CD4-positive, alpha-beta memory T cell (primary cell): ENCODE measurements at regions not wholly inside any gene's neighbourhood (a gene's known extent, or its start where the extent isn't known, plus 50 kb on each side); places are given as distances from the start of the nearest gene placed in this dataset.

ENCODE experiments used
- CTCF ChIA-PET: fragments of 350-600 bp; sonication (Branson Sonifier 250); formaldehyde crosslinking; loops from one replicate; lab custom pipeline; 2021; ENCODE audit warnings: inconsistent platforms; ENCODE audit not compliant: partially characterized antibody; lab: Charles Lee
- POLR2A ChIA-PET: fragments of 350-600 bp; sonication (Branson Sonifier 250); formaldehyde crosslinking; loops from one replicate; lab custom pipeline; 2021; ENCODE audit not compliant: partially characterized antibody; lab: Charles Lee
- DNase-seq, 5 donors: peaks; one replicate each; pipeline versions ENCODE4 v3.0.0 to v3.0.0-alpha.2; 2020 to 2022; ENCODE audit warnings: mixed read lengths in 1 of 5
- H3K27ac ChIP-seq: one replicate; pipeline ENCODE4 v1.7.0; 2013; ENCODE audit warnings: low read depth, low read length
- H3K27me3 ChIP-seq: 2 replicates; pipeline ENCODE4 v1.7.0; 2013; ENCODE audit warnings: mild to moderate bottlenecking, low read length, moderate library complexity; ENCODE audit not compliant: insufficient read depth
- H3K36me3 ChIP-seq: 2 replicates; pipeline ENCODE4 v1.7.0; 2013; ENCODE audit warnings: mild to moderate bottlenecking, low read length, moderate library complexity; ENCODE audit not compliant: insufficient read depth
- H3K4me1 ChIP-seq: 2 replicates; pipeline ENCODE4 v1.7.0; 2013; ENCODE audit warnings: mild to moderate bottlenecking, low read length, moderate library complexity; ENCODE audit not compliant: insufficient read depth
- H3K4me3 ChIP-seq, 2 donors: one replicate each; pipeline ENCODE4 v1.7.0; 2013; ENCODE audit warnings: low read length in 2 of 2, mild to moderate bottlenecking in 1 of 2
- H3K9me3 ChIP-seq, 2 donors: one replicate each; pipeline ENCODE4 v1.7.0; 2013; ENCODE audit warnings: low read length in 2 of 2, control low read depth in 1 of 2; ENCODE audit not compliant: control insufficient read depth in 1 of 2
- H3K27ac Mint-ChIP-seq, 7 donors: one replicate each; pipeline ENCODE4 v1.8.0; 2020 to 2021; ENCODE audit warnings: mixed read lengths in 7 of 7, mild to moderate bottlenecking in 6 of 7, inconsistent platforms in 3 of 7, moderate library complexity in 3 of 7
- H3K27me3 Mint-ChIP-seq, 2 donors: one replicate each; pipeline ENCODE4 v1.8.0; 2020 to 2021; ENCODE audit warnings: mixed read lengths in 2 of 2
- H3K36me3 Mint-ChIP-seq, 2 donors: one replicate each; pipeline ENCODE4 v1.8.0; 2020 to 2021; ENCODE audit warnings: mixed read lengths in 2 of 2, inconsistent platforms in 1 of 2, mild to moderate bottlenecking in 1 of 2
- H3K4me1 Mint-ChIP-seq, 4 donors: one replicate each; pipeline ENCODE4 v1.8.0; 2020 to 2021; ENCODE audit warnings: mixed read lengths in 4 of 4, mild to moderate bottlenecking in 1 of 4
- H3K4me3 Mint-ChIP-seq, 8 donors: one replicate each; pipeline ENCODE4 v1.8.0; 2020 to 2021; ENCODE audit warnings: mixed read lengths in 8 of 8, mild to moderate bottlenecking in 7 of 8, moderate library complexity in 6 of 8, inconsistent platforms in 3 of 8
- H3K9me3 Mint-ChIP-seq, 8 donors: one replicate each; pipeline ENCODE4 v1.8.0; 2020 to 2021; ENCODE audit warnings: mixed read lengths in 8 of 8, mild to moderate bottlenecking in 5 of 8, inconsistent platforms in 3 of 8, moderate library complexity in 1 of 8
- intact Hi-C: fragments of 100-400 bp; cut with micrococcal nuclease; formaldehyde crosslinking; loops from one replicate; pipeline ENCODE4 v1.15.1; 2023

DNA sequence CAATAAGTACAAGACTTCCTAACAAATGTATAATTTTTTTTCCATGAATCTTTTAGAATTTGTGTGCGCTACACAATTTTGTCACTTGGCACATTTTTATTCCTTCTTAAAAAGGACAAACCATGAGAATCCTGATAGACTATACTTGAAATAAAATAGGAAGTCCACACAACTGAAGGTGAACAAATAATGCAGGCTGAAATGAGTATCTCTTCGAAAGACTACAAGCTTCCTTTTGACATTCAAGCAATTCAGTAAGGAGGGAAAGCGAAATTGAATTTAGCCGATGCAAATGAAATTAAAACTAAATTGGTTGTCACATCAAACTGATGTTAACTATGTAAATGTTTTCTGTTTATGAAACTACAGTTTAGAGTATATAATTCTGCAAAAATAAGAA is 374.4 kb upstream of the CCNH start:
- no peak overlapping the region for H3K4me3 ChIP-seq
- peaks cover 5 to 12% of the 10 kb centered on the region in 2 donors for H3K27me3 Mint-ChIP-seq
- no peak overlapping the region for H3K27ac ChIP-seq
- no peak overlapping the region for H3K4me3 Mint-ChIP-seq
- ChIA-PET POLR2A (no interaction called here), CTCF (interaction anchor here (0.9 to 2.0 kb wide), 2 partner anchors 893 to 903 kb away, joined by 4 to 6 read pairs; no protein-coding TSS in a partner anchor)
- peaks cover 4% of the 10 kb centered on the region for H3K27me3 ChIP-seq
- no peak overlapping the region for H3K27ac Mint-ChIP-seq
- H3K9me3 ChIP-seq = no peaks in the 10 kb centered on the region
- no peaks in the 10 kb centered on the region for H3K36me3 Mint-ChIP-seq
- H3K4me1 ChIP-seq = no peaks in the 10 kb centered on the region
- H3K36me3 ChIP-seq = no peaks in the 10 kb centered on the region
- intact Hi-C loops = no loop called here
- H3K4me1 Mint-ChIP-seq = no peaks in the 10 kb centered on the region
- no peak for DNase-seq
- no peaks in the 10 kb centered on the region for H3K9me3 Mint-ChIP-seq

DNA sequence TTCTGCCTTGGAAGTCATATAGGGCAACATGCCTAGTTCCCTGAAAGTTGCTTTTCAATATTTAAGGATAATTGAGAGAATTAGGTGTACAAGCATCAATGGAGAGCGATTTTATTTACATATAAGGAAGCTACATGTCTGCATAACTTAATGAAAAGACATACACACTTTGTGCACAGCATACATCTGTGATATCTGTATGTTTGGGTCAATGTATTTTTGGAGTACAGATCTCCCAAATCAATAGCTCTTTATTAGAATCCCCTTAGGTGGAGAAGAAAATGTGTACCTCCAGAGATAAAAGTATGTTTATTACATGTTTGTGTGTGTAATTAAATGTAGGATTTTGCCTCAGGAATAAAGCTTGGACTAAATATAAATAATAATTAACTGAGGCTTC is 373.7 kb upstream of the CCNH start:
- Mint-ChIP-seq H3K4me1 (no peaks in the 10 kb centered on the region), H3K4me3 (no peak overlapping the region), H3K9me3 (no peaks in the 10 kb centered on the region), H3K27me3 (peaks cover 8 to 13% of the 10 kb centered on the region in 2 donors), H3K36me3 (no peaks in the 10 kb centered on the region), H3K27ac (no peak overlapping the region)
- peaks cover 8% of the 10 kb centered on the region for H3K27me3 ChIP-seq
- H3K4me3 ChIP-seq = no peak overlapping the region
- ChIA-PET POLR2A (no interaction called here), CTCF (interaction anchor here (0.9 to 2.0 kb wide), 2 partner anchors 893 to 904 kb away, joined by 4 to 6 read pairs; no protein-coding TSS in a partner anchor)
- no peaks in the 10 kb centered on the region for H3K36me3 ChIP-seq
- H3K4me1 ChIP-seq = no peaks in the 10 kb centered on the region
- intact Hi-C loops = no loop called here
- no peak for DNase-seq
- no peak overlapping the region for H3K27ac ChIP-seq
- H3K9me3 ChIP-seq = no peaks in the 10 kb centered on the region

DNA sequence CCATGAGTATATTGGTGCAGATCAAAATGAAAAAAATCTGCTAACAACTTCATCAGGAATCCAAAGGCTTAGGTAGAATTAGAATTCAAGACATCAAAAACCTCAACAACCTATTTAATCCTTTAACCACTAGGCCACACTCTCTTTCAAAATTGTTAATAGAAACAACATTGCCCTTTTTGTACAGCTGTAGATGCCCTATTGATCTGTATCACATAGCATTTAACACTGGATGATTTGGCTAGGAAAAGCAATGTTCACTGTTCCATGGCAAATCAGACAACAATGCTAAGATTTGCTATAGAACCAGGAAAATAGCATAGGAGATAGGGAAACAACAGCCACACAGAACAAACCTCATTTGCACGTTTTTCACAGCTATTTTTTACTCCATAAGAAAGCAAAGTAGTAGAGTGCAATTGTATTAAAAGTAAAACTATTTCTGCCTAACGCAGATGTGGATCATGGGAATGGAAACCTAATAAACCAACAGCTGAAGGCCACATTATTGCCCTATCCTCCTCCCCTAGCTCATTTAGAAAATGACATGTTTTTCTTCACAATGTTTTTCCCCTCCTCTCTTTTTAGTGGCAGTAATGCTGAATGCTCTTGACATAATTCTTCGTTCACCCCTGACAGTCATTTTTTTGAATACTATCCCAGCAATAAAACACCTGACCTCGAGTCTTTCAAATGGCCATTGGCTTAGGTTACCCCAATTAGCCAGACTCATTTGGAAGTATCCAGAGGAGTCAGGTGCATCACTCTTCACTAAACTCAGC is 373.0 kb upstream of the CCNH start:
- Histone ChIP-seq H3K4me1 (no peaks in the 10 kb centered on the region), H3K36me3 (no peaks in the 10 kb centered on the region), H3K27me3 (peaks cover 11% of the 10 kb centered on the region), H3K27ac (no peak overlapping the region), H3K9me3 (no peaks in the 10 kb centered on the region), H3K4me3 (no peak overlapping the region)
- ChIA-PET CTCF (interaction anchor here (0.7 to 2.0 kb wide), 3 partner anchors 894 to 910 kb away, joined by 3 to 6 read pairs (median 4); no protein-coding TSS in a partner anchor), POLR2A (no interaction called here)
- no peak for DNase-seq
- peaks cover 10 to 17% of the 10 kb centered on the region in 2 donors for H3K27me3 Mint-ChIP-seq
- H3K4me3 Mint-ChIP-seq = no peak overlapping the region
- no peak overlapping the region for H3K27ac Mint-ChIP-seq
- H3K9me3 Mint-ChIP-seq = no peaks in the 10 kb centered on the region
- H3K4me1 Mint-ChIP-seq = peaks cover 0 to 2% (median under 1%) of the 10 kb centered on the region in 4 donors
- intact Hi-C loops = no loop called here
- H3K36me3 Mint-ChIP-seq = no peaks in the 10 kb centered on the region

DNA sequence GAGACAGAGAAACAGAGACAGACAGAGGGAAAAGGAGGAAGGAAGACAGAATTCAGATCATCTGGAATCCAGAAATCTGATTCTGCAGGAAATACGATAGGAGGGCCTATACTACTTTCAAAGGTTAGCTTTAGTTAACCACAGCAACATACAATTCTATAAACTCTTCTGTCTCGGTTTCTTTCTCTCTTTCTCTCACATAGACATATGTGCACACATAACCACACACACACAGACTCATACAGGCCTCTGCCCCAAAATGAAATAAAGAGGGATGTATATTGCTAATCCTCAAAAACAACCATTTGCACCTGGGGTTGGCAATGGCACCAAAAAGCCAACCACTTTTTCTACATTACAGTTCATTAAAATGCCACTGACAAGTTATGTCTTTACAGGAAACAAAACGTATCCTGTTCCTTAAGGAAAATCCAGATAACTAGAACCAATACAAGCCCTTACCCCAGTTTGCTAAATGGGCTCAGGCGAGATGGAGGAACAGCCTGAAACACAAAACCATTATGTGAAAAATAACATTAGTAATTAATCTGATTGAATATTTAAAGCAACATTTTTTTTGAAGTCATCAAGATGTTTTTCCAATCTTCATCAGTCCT is 372.3 kb upstream of the CCNH start:
- intact Hi-C loops = no loop called here
- CTCF ChIA-PET = interaction anchor here (0.7 kb wide), 1 partner anchor 911 kb away, joined by 3 read pairs; no protein-coding TSS in a partner anchor
- peaks cover 10 to 17% of the 10 kb centered on the region in 2 donors for H3K27me3 Mint-ChIP-seq

DNA sequence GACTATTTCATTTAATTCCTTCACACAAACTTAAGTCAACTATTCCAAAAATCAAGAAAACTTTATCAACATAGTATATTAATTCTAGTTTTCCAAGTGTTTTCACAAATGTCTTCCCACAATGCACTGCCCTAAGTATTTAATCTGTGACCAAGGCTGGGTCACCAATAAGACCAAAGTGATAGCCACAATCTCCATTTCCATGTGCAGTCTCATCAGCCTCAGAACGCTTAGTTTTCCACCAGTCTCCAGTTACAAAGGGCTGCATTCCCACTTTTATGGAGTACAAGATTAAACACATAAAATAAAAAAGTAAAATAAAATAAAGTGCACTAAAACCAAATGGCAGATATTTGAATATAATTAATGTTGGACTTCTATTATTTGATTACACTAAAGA is 371.6 kb upstream of the CCNH start:
- H3K27ac ChIP-seq = no peak overlapping the region
- H3K36me3 ChIP-seq = no peaks in the 10 kb centered on the region
- POLR2A ChIA-PET = no interaction called here
- peaks cover 11% of the 10 kb centered on the region for H3K27me3 ChIP-seq
- DNase-seq = no peak
- no peaks in the 10 kb centered on the region for H3K9me3 ChIP-seq
- intact Hi-C loops = no loop called here
- Mint-ChIP-seq H3K9me3 (no peaks in the 10 kb centered on the region), H3K4me3 (no peak overlapping the region), H3K27ac (no peak overlapping the region), H3K4me1 (peaks cover 0 to 2% (median under 1%) of the 10 kb centered on the region in 4 donors), H3K36me3 (no peaks in the 10 kb centered on the region), H3K27me3 (peaks cover 10 to 17% of the 10 kb centered on the region in 2 donors)
- H3K4me1 ChIP-seq = no peaks in the 10 kb centered on the region
- CTCF ChIA-PET = interaction anchor here (6.6 to 7.1 kb wide), 2 partner anchors 897 to 907 kb away, joined by 75 to 133 read pairs; no protein-coding TSS in a partner anchor
- H3K4me3 ChIP-seq = no peak overlapping the region

More for the DNA sequence above, 372.3 kb upstream of the CCNH start:
- Mint-ChIP-seq H3K9me3 (no peaks in the 10 kb centered on the region), H3K4me1 (peaks cover 0 to 2% (median under 1%) of the 10 kb centered on the region in 4 donors), H3K4me3 (no peak overlapping the region), H3K36me3 (no peaks in the 10 kb centered on the region), H3K27ac (no peak overlapping the region)
- Histone ChIP-seq H3K4me1 (no peaks in the 10 kb centered on the region), H3K27ac (no peak overlapping the region), H3K27me3 (peaks cover 11% of the 10 kb centered on the region), H3K4me3 (no peak overlapping the region), H3K36me3 (no peaks in the 10 kb centered on the region), H3K9me3 (no peaks in the 10 kb centered on the region)
- no peak for DNase-seq
- POLR2A ChIA-PET = no interaction called here

DNA sequence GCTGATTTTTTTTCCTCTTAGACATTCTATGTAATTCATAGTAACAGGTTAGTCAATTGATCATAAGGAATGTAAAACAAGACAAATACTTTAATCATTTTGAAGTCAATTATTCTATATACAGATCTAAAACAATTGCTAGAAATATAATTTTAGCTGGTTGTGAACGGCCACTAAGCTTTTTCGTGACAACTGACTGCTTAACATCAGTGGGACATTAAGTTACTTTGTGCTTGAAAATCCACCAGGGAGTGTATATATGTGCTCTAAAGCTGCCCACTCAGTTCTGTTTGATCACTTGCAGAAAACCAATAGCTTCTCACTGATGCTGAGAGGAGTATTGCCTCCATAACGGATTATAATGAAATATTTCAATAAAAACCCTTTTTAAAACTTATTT is 370.2 kb upstream of the CCNH start:
- no peak overlapping the region for H3K4me3 Mint-ChIP-seq
- H3K4me1 Mint-ChIP-seq = peaks cover 0 to 2% (median under 1%) of the 10 kb centered on the region in 4 donors
- H3K4me3 ChIP-seq = no peak overlapping the region
- ChIA-PET CTCF (interaction anchor here (6.6 to 7.1 kb wide), 2 partner anchors 898 to 908 kb away, joined by 75 to 133 read pairs; no protein-coding TSS in a partner anchor), POLR2A (no interaction called here)
- peaks cover 11% of the 10 kb centered on the region for H3K27me3 ChIP-seq
- no peak for DNase-seq
- H3K27ac Mint-ChIP-seq = no peak overlapping the region
- no peaks in the 10 kb centered on the region for H3K9me3 ChIP-seq
- no peak overlapping the region for H3K27ac ChIP-seq
- intact Hi-C loops = no loop called here
- H3K36me3 ChIP-seq = no peaks in the 10 kb centered on the region
- H3K36me3 Mint-ChIP-seq = no peaks in the 10 kb centered on the region
- no peaks in the 10 kb centered on the region for H3K9me3 Mint-ChIP-seq
- H3K27me3 Mint-ChIP-seq = peaks cover 8 to 16% of the 10 kb centered on the region in 2 donors
- H3K4me1 ChIP-seq = no peaks in the 10 kb centered on the region

DNA sequence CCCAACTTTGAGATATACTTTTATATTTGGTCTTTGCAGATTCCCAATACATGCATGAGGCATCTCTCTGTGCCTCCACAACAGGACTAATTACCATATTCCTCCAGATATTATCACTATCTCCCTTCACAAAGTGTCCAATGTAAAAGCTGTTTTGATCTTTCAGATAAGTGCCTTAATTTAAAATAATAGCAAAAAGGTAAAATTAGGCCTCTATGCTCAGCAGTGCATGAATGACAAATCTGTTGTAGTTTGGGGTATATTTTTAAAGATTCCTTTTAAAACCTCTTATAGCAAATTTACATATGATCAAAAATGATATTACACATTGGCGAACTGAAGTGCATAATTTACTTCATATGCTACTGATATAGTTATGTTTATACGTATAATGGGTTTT is 369.2 kb upstream of the CCNH start:
- Histone ChIP-seq H3K27me3 (peaks cover 7% of the 10 kb centered on the region), H3K4me3 (no peak overlapping the region), H3K4me1 (no peaks in the 10 kb centered on the region), H3K36me3 (no peaks in the 10 kb centered on the region), H3K9me3 (no peaks in the 10 kb centered on the region), H3K27ac (no peak overlapping the region)
- no peak for DNase-seq
- no peaks in the 10 kb centered on the region for H3K9me3 Mint-ChIP-seq
- H3K36me3 Mint-ChIP-seq = no peaks in the 10 kb centered on the region
- intact Hi-C loops = loop anchor here (1.0 kb wide), 3 partner anchors 898 to 942 kb away; no protein-coding TSS in a partner anchor
- H3K4me1 Mint-ChIP-seq = peaks cover 0 to 2% (median under 1%) of the 10 kb centered on the region in 4 donors
- no peak overlapping the region for H3K27ac Mint-ChIP-seq
- POLR2A ChIA-PET = no interaction called here
- CTCF ChIA-PET = interaction anchor here (0.9 to 7.1 kb wide), 10 partner anchors 17 to 952 kb away, joined by 3 to 133 read pairs (median 4); no protein-coding TSS in a partner anchor
- H3K27me3 Mint-ChIP-seq = peaks cover 5 to 18% of the 10 kb centered on the region in 2 donors
- H3K4me3 Mint-ChIP-seq = no peak overlapping the region
